ENCODE measurements at regions not wholly inside any gene's neighbourhood (a gene's known extent, or its start where the extent isn't known, plus 50 kb on each side); places are given as distances from the start of the nearest gene placed in this dataset.

GRCh38 chr12:24069532-24070395 lies 120.3 kb upstream of the SOX5 start:
- no peak for FAIRE-seq

- no peak for FAIRE-seq
Measured at GRCh38 chr12:24066865-24067264, 117.4 kb upstream of the SOX5 start.

- no peak for FAIRE-seq
Measured at GRCh38 chr12:24066097-24066496, 116.6 kb upstream of the SOX5 start.

DNA sequence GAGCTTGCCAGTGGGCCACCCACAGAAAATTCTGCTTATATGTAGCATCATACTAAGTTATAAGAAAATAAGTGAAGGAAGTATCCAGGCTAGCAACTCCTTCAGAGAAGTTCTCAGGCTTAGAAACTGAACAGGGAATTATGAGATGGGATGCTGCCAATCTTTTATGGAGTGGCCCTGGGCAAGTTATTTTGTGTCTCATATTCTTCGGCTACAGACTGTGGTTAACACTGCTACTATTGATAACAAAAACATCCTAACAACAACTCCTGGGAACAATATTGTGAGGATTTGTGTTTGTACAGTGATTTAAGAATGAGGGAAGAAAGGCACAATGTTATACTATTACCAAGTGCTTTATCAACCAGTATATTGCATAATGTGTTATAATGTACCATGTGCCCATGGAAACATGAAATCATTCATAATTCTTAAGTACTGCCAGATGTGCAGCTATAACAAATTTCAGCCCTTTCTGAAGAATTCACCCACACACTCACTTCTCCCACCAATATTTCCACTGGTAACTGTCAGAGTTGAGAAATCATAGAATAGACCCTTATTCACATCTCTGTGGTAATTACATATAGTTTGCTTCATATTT lies 113.3 kb upstream of the SOX5 start:
- no peak for FAIRE-seq

- no peak for FAIRE-seq
Measured at GRCh38 chr12:24060089-24060488, 110.6 kb upstream of the SOX5 start.

DNA sequence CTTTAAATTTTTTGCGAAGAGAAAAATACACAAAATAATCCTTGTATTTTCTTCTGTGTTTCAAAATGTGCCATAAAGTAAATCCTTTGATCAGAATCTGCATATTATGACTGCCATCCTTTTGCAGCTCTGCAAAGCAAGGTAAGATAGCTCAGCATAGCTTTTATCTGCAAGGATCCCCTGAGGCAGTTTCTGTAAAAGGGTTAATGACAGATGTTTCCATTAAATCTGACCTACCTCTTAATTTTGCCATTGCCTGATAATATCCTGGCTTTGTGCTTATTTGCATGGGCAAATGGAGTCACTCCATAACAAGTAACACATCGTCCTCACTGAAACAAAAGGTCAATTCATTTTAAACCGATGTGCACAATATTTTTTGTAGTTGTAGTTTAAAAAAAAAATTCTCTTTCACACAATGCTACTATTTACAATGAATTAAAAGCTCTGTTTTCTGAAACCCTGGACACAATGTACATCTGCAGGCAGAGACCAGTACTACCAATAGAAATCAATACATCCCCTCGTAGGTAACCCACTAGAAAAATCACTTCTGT lies 108.5 kb upstream of the SOX5 start:
- FAIRE-seq, result no peak

DNA sequence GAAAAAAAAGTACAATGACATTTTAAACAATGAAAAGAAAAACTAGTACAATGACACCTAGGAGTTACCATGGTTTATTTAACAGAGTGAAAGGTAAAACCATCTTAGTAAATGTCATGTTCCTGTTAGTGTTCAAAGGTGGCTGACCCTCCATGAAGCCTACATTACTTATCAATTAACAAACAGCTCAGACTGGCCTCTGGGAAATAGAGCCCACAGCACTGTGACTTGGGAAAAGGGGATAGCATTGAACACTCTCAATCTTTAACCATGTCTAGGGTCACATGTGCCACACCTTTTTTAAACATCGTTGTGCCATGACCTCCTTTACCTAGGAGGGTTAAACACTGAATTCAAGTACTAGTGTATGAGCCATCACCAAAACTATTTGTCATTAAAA lies 106.3 kb upstream of the SOX5 start:
- no peak for FAIRE-seq

GRCh38 chr12:24054416-24054815 lies 104.9 kb upstream of the SOX5 start:
- no peak for FAIRE-seq

DNA sequence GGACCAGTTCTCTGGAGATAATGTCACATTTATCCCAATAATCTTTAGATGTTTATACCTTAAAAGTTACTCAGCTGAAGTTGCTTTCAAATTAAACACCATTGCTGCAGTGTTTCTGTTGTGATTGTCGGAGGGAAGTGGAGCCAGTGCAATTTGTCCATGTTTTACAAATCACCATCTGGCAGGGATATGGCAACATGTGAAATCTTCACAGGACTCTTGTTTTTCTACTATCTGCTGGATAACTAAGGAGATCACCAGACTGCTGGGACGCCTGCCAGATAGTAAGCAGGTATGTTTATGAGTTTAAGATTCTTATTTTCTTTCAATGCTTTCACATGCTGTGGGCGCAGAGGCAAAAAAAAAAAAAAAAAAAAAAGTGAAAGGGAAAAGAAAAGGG lies 100.3 kb upstream of the SOX5 start:
- no peak for FAIRE-seq

- FAIRE-seq, result no peak
Measured at GRCh38 chr12:24049101-24049500, 99.6 kb upstream of the SOX5 start.

DNA sequence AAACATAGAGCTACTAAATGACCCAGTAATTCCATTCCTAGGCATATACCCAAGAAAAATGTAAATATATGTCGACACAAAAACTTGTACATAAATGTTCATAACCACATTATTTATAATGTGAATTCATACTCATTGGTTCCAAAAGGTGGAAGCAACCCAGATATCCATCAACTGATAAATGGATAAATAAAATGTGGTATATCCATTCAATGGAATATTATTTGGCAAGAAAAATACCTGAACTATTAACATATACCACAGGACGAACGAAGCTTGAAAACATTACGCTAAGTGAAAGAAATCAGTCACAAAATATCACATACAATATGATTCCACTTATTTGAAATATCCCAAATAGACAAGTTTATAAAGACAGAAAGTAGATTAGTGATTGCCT lies 99.0 kb upstream of the SOX5 start:
- FAIRE-seq, result no peak

DNA sequence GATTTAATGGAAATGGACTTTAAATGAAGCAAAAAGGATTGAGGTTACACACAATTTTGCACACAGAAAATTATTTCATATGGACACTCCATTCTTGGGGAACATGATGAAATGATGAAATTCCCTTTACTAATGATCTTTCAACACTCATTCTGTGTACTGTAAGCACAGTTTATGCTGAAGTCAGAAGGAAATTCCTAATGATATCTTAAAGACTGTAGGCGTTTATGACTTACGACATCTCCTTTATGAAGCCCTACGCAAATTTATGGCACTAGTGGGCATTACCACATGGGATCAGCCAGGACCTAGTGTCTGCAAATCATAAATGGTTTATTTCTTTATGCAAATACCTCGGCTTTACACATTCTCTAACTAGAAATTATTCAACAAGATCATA lies 97.9 kb upstream of the SOX5 start:
- no peak for FAIRE-seq

DNA sequence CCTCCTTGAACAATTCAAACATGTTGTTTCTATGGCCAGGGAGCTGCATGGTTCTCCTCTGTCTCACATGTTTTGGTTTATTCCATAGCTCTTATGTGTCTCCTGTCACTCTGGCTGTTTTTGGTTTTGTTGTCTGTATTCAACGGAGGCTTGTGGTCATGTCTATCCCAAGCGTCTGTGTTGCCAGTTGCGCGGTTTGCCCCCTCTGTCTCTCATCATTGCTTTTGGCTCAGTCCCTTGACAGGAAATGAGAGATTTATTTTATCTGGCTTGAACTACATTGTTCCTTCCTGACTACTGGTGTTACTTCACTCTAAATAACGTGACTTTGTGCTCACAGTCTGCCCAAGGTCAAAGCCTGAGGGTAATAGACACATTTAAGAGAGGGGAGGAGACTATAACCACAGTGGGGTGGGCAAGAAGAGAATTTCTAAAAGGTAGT lies 96.4 kb upstream of the SOX5 start:
- FAIRE-seq, result no peak

GRCh38 chr12:24044941-24045703 lies 95.7 kb upstream of the SOX5 start:
- no peak for FAIRE-seq

- FAIRE-seq, result no peak
Measured at GRCh38 chr12:24042651-24043050, 93.2 kb upstream of the SOX5 start.

- FAIRE-seq, result no peak
Measured at GRCh38 chr12:24039113-24039525, 89.6 kb upstream of the SOX5 start.

DNA sequence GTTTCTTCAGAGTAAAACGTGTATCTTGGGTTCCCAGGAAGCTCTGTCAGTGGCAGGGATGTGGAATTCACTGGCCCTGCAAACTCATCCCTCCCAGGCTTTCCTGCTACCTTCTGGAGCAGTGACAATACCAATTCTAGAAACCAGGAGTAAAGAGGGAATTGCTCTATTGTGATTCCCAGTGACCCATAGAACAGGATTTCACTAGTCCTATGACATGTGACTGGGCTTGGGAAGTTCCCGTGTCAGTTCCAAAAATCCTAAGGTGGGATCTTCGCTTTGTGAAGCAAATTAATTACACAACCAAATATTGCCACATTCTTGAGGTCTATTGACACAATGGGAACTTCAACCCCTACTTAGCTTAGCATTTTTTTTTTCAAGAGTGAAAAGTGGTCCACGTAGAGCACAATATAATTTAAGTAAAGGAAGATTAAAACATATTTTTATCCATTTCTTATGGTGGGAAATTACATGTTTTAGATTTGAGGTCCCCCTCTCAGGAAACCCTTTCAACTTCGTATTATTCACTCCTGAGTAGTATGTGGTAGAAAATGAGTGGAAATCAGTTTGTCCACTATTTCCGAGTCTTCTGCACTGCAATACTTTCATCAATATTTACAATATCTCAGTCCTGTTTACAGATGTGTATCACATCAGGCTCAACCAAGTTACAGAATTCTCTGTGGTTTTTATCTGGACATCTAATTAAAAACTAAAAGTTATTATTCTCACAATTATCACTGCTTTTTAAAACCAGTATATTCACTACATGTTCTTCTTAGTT lies 88.9 kb upstream of the SOX5 start:
- no peak for FAIRE-seq

GRCh38 chr12:24036438-24037216 lies 87.2 kb upstream of the SOX5 start:
- FAIRE-seq, result no peak

DNA sequence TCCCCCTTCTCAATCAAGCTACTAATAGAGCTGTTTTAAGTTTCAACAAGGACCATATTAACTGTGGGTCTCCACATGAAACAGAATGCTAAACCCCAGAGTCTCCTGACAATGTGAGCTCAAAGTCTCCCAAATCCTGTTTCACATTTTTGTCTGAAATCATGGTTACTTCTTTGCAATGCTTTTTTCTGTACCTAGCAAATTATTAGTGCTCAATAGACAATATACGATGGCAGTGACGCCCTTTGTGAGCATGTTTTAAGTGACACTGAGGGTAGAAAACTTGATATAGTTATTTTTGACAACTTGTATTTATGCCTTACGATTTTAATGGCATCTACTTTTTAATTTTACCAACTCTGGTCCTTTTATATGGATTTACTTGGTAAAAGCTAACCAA lies 85.4 kb upstream of the SOX5 start:
- FAIRE-seq, result no peak

GRCh38 chr12:24034160-24034559 lies 84.7 kb upstream of the SOX5 start:
- FAIRE-seq, result no peak

- no peak for FAIRE-seq
Measured at GRCh38 chr12:24027352-24027751, 77.9 kb upstream of the SOX5 start.
